Neuronal stem cell (in vitro differentiated cells): ENCODE measurements at regions not wholly inside any gene's neighbourhood (a gene's known extent, or its start where the extent isn't known, plus 50 kb on each side); places are given as distances from the start of the nearest gene placed in this dataset.

ENCODE experiments used
- DNase-seq: peaks from one replicate; pipeline ENCODE4 v3.0.0-alpha.2; 2013; ENCODE audit warnings: low spot score
- H2AFZ ChIP-seq: one replicate; pipeline ENCODE4 v1.6.1; 2013; ENCODE audit warnings: mild to moderate bottlenecking, low read length, inconsistent platforms
- H2AK5ac ChIP-seq: 2 replicates; pipeline ENCODE4 v1.6.1; 2013; ENCODE audit warnings: low read depth, mild to moderate bottlenecking, inconsistent platforms, low read length, moderate library complexity, mixed read lengths
- H2BK120ac ChIP-seq: 2 replicates; pipeline ENCODE4 v1.6.1; 2013; ENCODE audit warnings: low read depth, mild to moderate bottlenecking, inconsistent platforms, low read length, moderate library complexity, mixed read lengths
- H2BK12ac ChIP-seq: one replicate; pipeline ENCODE4 v1.6.1; 2013; ENCODE audit warnings: low read length, inconsistent platforms
- H2BK15ac ChIP-seq: 2 replicates; pipeline ENCODE4 v1.6.1; 2013; ENCODE audit warnings: mild to moderate bottlenecking, low read length, inconsistent platforms, mixed read lengths
- H2BK5ac ChIP-seq: one replicate; pipeline ENCODE4 v1.6.1; 2013; ENCODE audit warnings: inconsistent platforms, mild to moderate bottlenecking, low read length, moderate library complexity
- H3K14ac ChIP-seq: one replicate; pipeline ENCODE4 v1.6.1; 2013; ENCODE audit warnings: low read length, inconsistent platforms
- H3K18ac ChIP-seq: 2 replicates; pipeline ENCODE4 v1.6.1; 2013; ENCODE audit warnings: low read length, inconsistent platforms
- H3K23ac ChIP-seq: 2 replicates; pipeline ENCODE4 v1.6.1; 2013; ENCODE audit warnings: low read depth, mild to moderate bottlenecking, mixed read lengths, low read length, inconsistent platforms; ENCODE audit not compliant: poor library complexity
- H3K27ac ChIP-seq: replicated peaks from 3 replicates; pipeline ENCODE4 v1.5.1; 2013; ENCODE audit warnings: low read length, inconsistent platforms
- H3K27me3 ChIP-seq, 3 experiments: 2 replicates each; pipeline ENCODE4 v1.6.1; 2013; ENCODE audit warnings: low read length in 3 of 3, mild to moderate bottlenecking in 2 of 3, inconsistent platforms in 1 of 3, low read depth in 1 of 3, mixed read lengths in 1 of 3, moderate library complexity in 1 of 3; ENCODE audit not compliant: control insufficient read depth in 3 of 3, insufficient read depth in 3 of 3
- H3K36me3 ChIP-seq, 2 donors: replicated peaks in 1 of 2; 2 replicates each; pipeline ENCODE4 v1.6.1; 2013; ENCODE audit warnings: low read length in 2 of 2; ENCODE audit not compliant: control insufficient read depth in 2 of 2, insufficient read depth in 2 of 2
- H3K4ac ChIP-seq: 2 replicates; pipeline ENCODE4 v1.6.1; 2013; ENCODE audit warnings: inconsistent platforms, mild to moderate bottlenecking, low read length, moderate library complexity
- H3K4me1 ChIP-seq, 2 donors: 1 replicate in 1 of 2; 2 replicates in 1 of 2; pipeline ENCODE4 v1.6.1; 2013; ENCODE audit warnings: low read length in 2 of 2, low read depth in 1 of 2; ENCODE audit not compliant: control insufficient read depth in 2 of 2, insufficient read depth in 1 of 2
- H3K4me2 ChIP-seq: one replicate; pipeline ENCODE4 v1.6.1; 2013; ENCODE audit warnings: mild to moderate bottlenecking, low read length, inconsistent platforms; ENCODE audit not compliant: insufficient read depth, poor library complexity, severe bottlenecking
- H3K4me3 ChIP-seq, 2 donors: 2 replicates each; pipeline ENCODE4 v1.5.1; 2013; ENCODE audit warnings: low read length in 2 of 2, mild to moderate bottlenecking in 2 of 2, inconsistent platforms in 1 of 2, moderate library complexity in 1 of 2
- H3K79me1 ChIP-seq: one replicate; pipeline ENCODE4 v1.6.1; 2013; ENCODE audit warnings: low read depth, mild to moderate bottlenecking, inconsistent platforms, low read length, moderate library complexity
- H3K9ac ChIP-seq: one replicate; pipeline ENCODE4 v1.6.1; 2013; ENCODE audit warnings: mild to moderate bottlenecking, low read depth, low read length, inconsistent platforms; ENCODE audit not compliant: poor library complexity
- H3K9me3 ChIP-seq, 2 donors: replicated peaks in 1 of 2; 2 replicates each; pipeline versions ENCODE3 to v1.6.1; 2013; ENCODE audit warnings: low read length in 2 of 2, mild to moderate bottlenecking in 2 of 2, inconsistent platforms in 1 of 2, low read depth in 1 of 2, mixed read lengths in 1 of 2, moderate library complexity in 1 of 2; ENCODE audit not compliant: control insufficient read depth in 2 of 2, insufficient read depth in 1 of 2
- H4K8ac ChIP-seq: one replicate; pipeline ENCODE4 v1.6.1; 2013; ENCODE audit warnings: low read depth, mild to moderate bottlenecking, inconsistent platforms, low read length, moderate library complexity
- H4K91ac ChIP-seq: one replicate; pipeline ENCODE4 v1.6.1; 2013; ENCODE audit warnings: low read length, low read depth, mild to moderate bottlenecking, inconsistent platforms; ENCODE audit not compliant: poor library complexity
- WGBS, 2 donors: extraction: QIAGEN DNeasy Blood & Tissue Kit; methylation state at CpG; one replicate each; pipeline ENCODE4 v1.1.7; 2013; ENCODE audit warnings: missing lambda C conversion rate in 2 of 2, mixed read lengths in 1 of 2; ENCODE audit not compliant: insufficient read length in 2 of 2, insufficient replicate concordance in 1 of 2; ENCODE audit errors: extremely low coverage in 2 of 2; 5-methylcytosine and 5-hydroxymethylcytosine counted together

DNA sequence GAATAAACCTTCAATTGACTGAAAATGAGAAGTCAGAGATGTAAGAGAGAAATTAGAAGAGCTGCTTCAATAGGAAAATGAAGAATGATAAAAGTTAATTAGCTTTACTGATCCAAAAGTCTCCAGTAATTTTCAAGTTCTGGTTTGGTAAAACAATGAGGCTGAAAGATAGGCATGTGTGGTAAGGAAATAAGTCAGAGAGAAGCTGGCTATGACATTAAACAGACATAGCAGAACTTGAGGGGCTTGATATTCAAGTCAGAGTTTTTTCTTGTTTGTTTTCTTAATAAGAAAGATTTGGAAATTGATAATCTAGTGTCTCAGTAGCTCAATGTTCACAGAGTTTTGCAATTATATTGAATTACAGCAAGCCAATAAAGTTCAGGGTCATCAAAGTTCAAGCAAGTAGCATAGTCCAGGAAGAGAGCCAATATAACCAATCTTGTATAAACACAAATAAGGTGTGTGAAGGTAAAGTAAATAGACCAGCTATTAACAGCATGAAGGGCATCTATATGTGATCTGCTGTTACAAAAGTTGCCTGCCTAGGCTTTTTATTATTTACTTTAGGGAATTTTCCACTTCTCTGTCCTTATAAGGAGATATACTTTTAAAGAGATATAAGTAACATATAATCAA, 1111.5 kb downstream of the TRHDE start:
- H2BK120ac ChIP-seq = no peak overlapping the region
- no peak overlapping the region for H3K4ac ChIP-seq
- no peak overlapping the region for H2BK5ac ChIP-seq
- no peak overlapping the region for H2AK5ac ChIP-seq
- H3K27me3 ChIP-seq = no peaks in the 10 kb centered on the region
- no peak overlapping the region for H2BK15ac ChIP-seq
- H4K8ac ChIP-seq = no peak overlapping the region
- H3K23ac ChIP-seq = no peak overlapping the region
- no peaks in the 10 kb centered on the region for H3K4me1 ChIP-seq
- no peak overlapping the region for H3K18ac ChIP-seq
- no peak overlapping the region for H3K14ac ChIP-seq
- no peak overlapping the region for H3K4me3 ChIP-seq
- no peak overlapping the region for H3K4me2 ChIP-seq
- H2AFZ ChIP-seq = no peak overlapping the region
- no peaks in the 10 kb centered on the region for H3K36me3 ChIP-seq
- H3K79me1 ChIP-seq = no peaks in the 10 kb centered on the region
- no peak overlapping the region for H2BK12ac ChIP-seq
- H4K91ac ChIP-seq = no peak overlapping the region
- no peak overlapping the region for H3K27ac ChIP-seq
- no peak for DNase-seq
- H3K9ac ChIP-seq = no peak overlapping the region
- H3K9me3 ChIP-seq = no peaks in the 10 kb centered on the region

DNA sequence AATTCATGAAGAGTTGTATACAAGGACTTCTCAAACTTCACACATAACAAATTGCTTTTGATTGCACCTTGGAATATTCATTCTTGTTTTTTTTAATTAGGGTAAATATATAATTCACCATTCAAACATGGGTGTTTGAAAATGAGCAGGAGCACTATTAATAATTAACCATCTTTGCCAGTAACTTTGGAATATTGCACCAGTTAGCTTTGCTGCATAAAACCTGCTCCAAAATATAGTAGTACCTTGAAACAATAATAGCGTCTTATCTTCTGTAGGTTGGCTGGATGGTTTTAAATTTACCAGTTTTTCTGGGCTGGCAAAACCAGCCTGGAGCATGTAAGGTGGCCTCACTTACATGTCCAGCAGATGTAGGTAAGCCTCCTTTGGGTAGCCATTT, 1112.4 kb downstream of the TRHDE start:
- H2AK5ac ChIP-seq = no peak overlapping the region
- no peaks in the 10 kb centered on the region for H3K36me3 ChIP-seq
- no peak overlapping the region for H3K4me3 ChIP-seq
- no peak overlapping the region for H3K9ac ChIP-seq
- H3K23ac ChIP-seq = no peak overlapping the region
- H3K4me2 ChIP-seq = no peak overlapping the region
- H3K4me1 ChIP-seq = no peaks in the 10 kb centered on the region
- H2BK15ac ChIP-seq = no peak overlapping the region
- no peak for DNase-seq
- no peak overlapping the region for H4K91ac ChIP-seq
- H3K9me3 ChIP-seq = no peaks in the 10 kb centered on the region
- H3K27ac ChIP-seq = no peak overlapping the region
- no peak overlapping the region for H2AFZ ChIP-seq
- no peak overlapping the region for H2BK12ac ChIP-seq
- no peak overlapping the region for H2BK120ac ChIP-seq
- H4K8ac ChIP-seq = no peak overlapping the region
- H3K27me3 ChIP-seq = no peaks in the 10 kb centered on the region
- H3K4ac ChIP-seq = no peak overlapping the region
- no peaks in the 10 kb centered on the region for H3K79me1 ChIP-seq
- no peak overlapping the region for H2BK5ac ChIP-seq
- no peak overlapping the region for H3K14ac ChIP-seq
- H3K18ac ChIP-seq = no peak overlapping the region
- no CpG with 5 or more reads among the region's 1 CpG for WGBS, 2 donors

DNA sequence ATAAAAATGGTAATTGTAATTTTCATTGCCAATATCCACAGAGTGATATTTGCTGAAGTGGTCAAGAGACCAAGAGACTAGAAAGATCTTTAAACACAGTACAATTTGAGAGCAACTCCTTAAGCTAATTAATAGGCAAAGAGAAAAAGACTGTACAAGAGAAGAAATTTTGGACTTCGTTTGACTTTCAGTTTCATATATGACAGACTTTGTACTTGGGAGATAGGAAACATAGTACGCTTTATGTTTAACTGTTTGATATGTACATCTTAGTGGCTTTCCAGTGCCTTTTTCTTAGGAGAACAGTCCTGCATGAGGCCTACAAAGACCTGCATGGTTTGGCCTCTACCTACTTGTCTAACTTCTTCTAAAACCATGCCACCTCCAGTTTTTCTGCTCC, 1118.1 kb downstream of the TRHDE start:
- no peak overlapping the region for H3K4me3 ChIP-seq
- H3K4me2 ChIP-seq = no peak overlapping the region
- H3K18ac ChIP-seq = no peak overlapping the region
- no peak overlapping the region for H4K8ac ChIP-seq
- no peaks in the 10 kb centered on the region for H3K27me3 ChIP-seq
- H3K27ac ChIP-seq = no peak overlapping the region
- H4K91ac ChIP-seq = no peak overlapping the region
- H3K79me1 ChIP-seq = no peaks in the 10 kb centered on the region
- no peak overlapping the region for H3K23ac ChIP-seq
- H3K14ac ChIP-seq = no peak overlapping the region
- H2BK120ac ChIP-seq = no peak overlapping the region
- no peak overlapping the region for H2BK12ac ChIP-seq
- H2BK5ac ChIP-seq = no peak overlapping the region
- H3K36me3 ChIP-seq = no peaks in the 10 kb centered on the region
- no peaks in the 10 kb centered on the region for H3K4me1 ChIP-seq
- H3K4ac ChIP-seq = no peak overlapping the region
- no peaks in the 10 kb centered on the region for H3K9me3 ChIP-seq
- no CpG with 5 or more reads among the region's 2 CpGs for WGBS, 2 donors
- H2AFZ ChIP-seq = peak overlapping the region; percentile 28
- H2AK5ac ChIP-seq = no peak overlapping the region
- H2BK15ac ChIP-seq = no peak overlapping the region
- no peak for DNase-seq
- no peak overlapping the region for H3K9ac ChIP-seq

- Histone ChIP-seq H2BK120ac (no peak overlapping the region), H3K4me3 (no peak overlapping the region), H4K91ac (no peak overlapping the region), H2AFZ (no peak overlapping the region), H3K18ac (no peak overlapping the region), H2BK15ac (no peak overlapping the region), H3K79me1 (no peaks in the 10 kb centered on the region), H2BK5ac (no peak overlapping the region), H3K4ac (no peak overlapping the region), H2BK12ac (no peak overlapping the region), H3K4me1 (no peaks in the 10 kb centered on the region), H3K4me2 (no peak overlapping the region), H3K9me3 (peaks cover 4 to 9% of the 10 kb centered on the region in 2 donors), H3K23ac (no peak overlapping the region), H3K9ac (no peak overlapping the region), H4K8ac (no peak overlapping the region), H3K36me3 (no peaks in the 10 kb centered on the region), H2AK5ac (no peak overlapping the region), H3K27ac (no peak overlapping the region), H3K27me3 (no peaks in the 10 kb centered on the region), H3K14ac (no peak overlapping the region)
- DNase-seq = no peak
- WGBS, 2 donors = no CpG with 5 or more reads among the region's 2 CpGs
Measured at GRCh38 chr12:73413051-73413450, 1124.6 kb upstream of the ATXN7L3B start.
